ENCODE measurements at regions not wholly inside any gene's neighbourhood (a gene's known extent, or its start where the extent isn't known, plus 50 kb on each side); places are given as distances from the start of the nearest gene placed in this dataset.

- TF ChIP-seq CTCF (IDR thresholded peaks at IDR 0.05), result no peak
- TF ChIP-seq POLR2A (IDR thresholded peaks at IDR 0.05), result no peak
Measured at GRCh38 chr12:114045349-114045748, 79.2 kb upstream of the RBM19 start.

All from testis (tissue), 2 donors.